Neural cell (in vitro differentiated cells): ENCODE measurements at regions not wholly inside any gene's neighbourhood (a gene's known extent, or its start where the extent isn't known, plus 50 kb on each side); places are given as distances from the start of the nearest gene placed in this dataset.

Experiments
- H2AFZ ChIP-seq: fragments of 200-600, 300-800 bp; sonication (generic), shearing (Covaris generic); 2 replicates; pipeline ENCODE4 v1.6.0; 2014; ENCODE audit warnings: low read depth, mild to moderate bottlenecking, antibody characterized with exemption, low read length, moderate library complexity
- H3F3A ChIP-seq: fragments of 200-600 bp; shearing (Covaris generic); 2 replicates; pipeline ENCODE4 v1.6.1; 2016; ENCODE audit warnings: mild to moderate bottlenecking, moderate library complexity, mixed read lengths, antibody characterized with exemption, low read length; ENCODE audit not compliant: insufficient read depth, poor library complexity, severe bottlenecking
- H3K27ac ChIP-seq: fragments of 200-600, 300-800 bp; sonication (generic), shearing (Covaris generic); 2 replicates; pipeline ENCODE4 v1.5.1; 2014; ENCODE audit warnings: mild to moderate bottlenecking, low read length, moderate library complexity
- H3K27me3 ChIP-seq: fragments of 300-800, 200-600 bp; sonication (generic), shearing (Covaris generic); 2 replicates; pipeline ENCODE4 v1.6.0; 2014; ENCODE audit warnings: mild to moderate bottlenecking, low read depth, low read length, moderate library complexity; ENCODE audit not compliant: insufficient read depth
- H3K36me3 ChIP-seq: fragments of 300-800, 200-600 bp; sonication (generic), shearing (Covaris generic); 2 replicates; pipeline ENCODE4 v1.5.1; 2014; ENCODE audit warnings: mild to moderate bottlenecking, antibody characterized with exemption, low read length, moderate library complexity; ENCODE audit not compliant: insufficient read depth
- H3K4me2 ChIP-seq: fragments of 300-800, 200-600 bp; sonication (generic), shearing (Covaris generic); 2 replicates; pipeline ENCODE4 v1.6.0; 2014; ENCODE audit warnings: mild to moderate bottlenecking, low read length
- H3K4me3 ChIP-seq: fragments of 300-800, 200-600 bp; sonication (generic), shearing (Covaris generic); 2 replicates; pipeline ENCODE4 v1.5.1; 2014; ENCODE audit warnings: mild to moderate bottlenecking, low read length, moderate library complexity
- H3K79me2 ChIP-seq: fragments of 200-600 bp; shearing (Covaris generic); replicated peaks from 2 replicates; pipeline ENCODE4 v1.6.0; 2014; ENCODE audit warnings: mild to moderate bottlenecking, low read length, moderate library complexity; ENCODE audit not compliant: insufficient read depth
- H3K9ac ChIP-seq: fragments of 300-800, 200-600 bp; sonication (generic), shearing (Covaris generic); 2 replicates; pipeline ENCODE4 v1.6.1; 2016; ENCODE audit warnings: mild to moderate bottlenecking, low read length, mixed read lengths
- H3K9me2 ChIP-seq: fragments of 200-600 bp; shearing (Covaris generic); 2 replicates; pipeline ENCODE4 v1.6.1; 2016; ENCODE audit warnings: mild to moderate bottlenecking, low read length, mixed read lengths; ENCODE audit not compliant: insufficient read depth
- H3K9me3 ChIP-seq: fragments of 200-600, 300-800 bp; sonication (generic), shearing (Covaris generic); 2 replicates; pipeline ENCODE4 v1.6.1; 2016; ENCODE audit warnings: mild to moderate bottlenecking, mixed run types, low read length, moderate library complexity, mixed read lengths
- H4K20me1 ChIP-seq: fragments of 200-600 bp; shearing (Covaris generic); 2 replicates; pipeline ENCODE4 v1.6.1; 2016; ENCODE audit warnings: mild to moderate bottlenecking, mixed run types; ENCODE audit not compliant: insufficient read depth
- EP300 ChIP-seq: fragments of 450-650 bp; conservative IDR thresholded peaks from 2 replicates; pipeline ENCODE4 v1.6.1; 2014; ENCODE audit warnings: antibody characterized with exemption, mild to moderate bottlenecking, moderate library complexity; ENCODE audit not compliant: poor library complexity, severe bottlenecking
- EZH2 ChIP-seq: fragments of 200-600, 300-800 bp; shearing (Covaris generic), sonication (generic); IDR thresholded peaks from 2 replicates; pipeline ENCODE4 v1.6.1; 2014; ENCODE audit warnings: antibody characterized with exemption, low read length, borderline replicate concordance, mild to moderate bottlenecking; ENCODE audit not compliant: insufficient read depth, poor library complexity, severe bottlenecking
- MXI1 ChIP-seq: fragments of 450-650 bp; conservative IDR thresholded peaks from 2 replicates; pipeline ENCODE4 v1.6.1; 2014; ENCODE audit warnings: antibody characterized with exemption, mild to moderate bottlenecking; ENCODE audit not compliant: poor library complexity, severe bottlenecking
- POLR2AphosphoS5 ChIP-seq: IDR thresholded peaks from 2 replicates; pipeline ENCODE4 v1.6.1; 2012
- RAD21 ChIP-seq: fragments of 450-650 bp; conservative IDR thresholded peaks from 2 replicates; pipeline ENCODE4 v1.6.1; 2014; ENCODE audit warnings: antibody characterized with exemption, mild to moderate bottlenecking, moderate library complexity
- SMC3 ChIP-seq: fragments of 450-650 bp; conservative IDR thresholded peaks from 2 replicates; pipeline ENCODE4 v1.6.1; 2014; ENCODE audit warnings: antibody characterized with exemption, mild to moderate bottlenecking, moderate library complexity; ENCODE audit not compliant: poor library complexity
- TAF1 ChIP-seq: IDR thresholded peaks from 2 replicates; pipeline ENCODE4 v1.6.1; 2012; ENCODE audit warnings: low read depth
- TF ChIP-seq, protein P1 (sequence below): fragments of 450-650 bp; IDR thresholded peaks from 2 replicates; pipeline ENCODE4 v1.5.1; 2014; ENCODE audit warnings: antibody characterized with exemption, mild to moderate bottlenecking, moderate library complexity; ENCODE audit not compliant: poor library complexity, severe bottlenecking
- TF ChIP-seq, protein P2 (sequence below): IDR thresholded peaks from 2 replicates; pipeline ENCODE4 v1.6.1; 2012; ENCODE audit warnings: borderline replicate concordance

DNA sequence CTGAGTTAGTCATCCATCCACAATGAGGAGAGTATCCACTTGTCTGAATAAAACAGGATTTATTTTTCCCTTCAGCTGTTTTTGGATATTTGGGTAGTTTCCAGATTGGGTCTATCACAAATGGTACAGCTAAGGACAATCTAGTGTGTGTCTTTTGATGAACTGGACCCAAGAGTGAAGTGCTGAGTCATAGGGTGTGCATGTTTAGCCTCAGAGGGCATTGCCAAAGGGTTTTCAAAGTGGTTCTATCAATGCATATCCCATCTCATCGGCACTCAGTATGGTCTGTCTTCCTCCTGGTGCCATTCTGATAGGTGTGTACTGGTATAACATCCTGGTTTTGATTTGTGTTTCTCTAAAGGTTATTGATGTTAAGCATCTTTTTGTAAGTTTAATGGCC is 62.3 kb downstream of the GSX1 start:
- no peaks in the 10 kb centered on the region for H3K79me2 ChIP-seq
- H3K27ac ChIP-seq: no peak overlapping the region
- no peaks in the 10 kb centered on the region for H4K20me1 ChIP-seq
- no peak overlapping the region for H2AFZ ChIP-seq
- H3F3A ChIP-seq: no peaks in the 10 kb centered on the region
- no peaks in the 10 kb centered on the region for H3K9me2 ChIP-seq
- TF ChIP-seq POLR2AphosphoS5: no peak
- TF ChIP-seq TAF1: no peak
- no peak for TF ChIP-seq RAD21
- no peak for TF ChIP-seq EP300
- TF ChIP-seq, protein P1, sequence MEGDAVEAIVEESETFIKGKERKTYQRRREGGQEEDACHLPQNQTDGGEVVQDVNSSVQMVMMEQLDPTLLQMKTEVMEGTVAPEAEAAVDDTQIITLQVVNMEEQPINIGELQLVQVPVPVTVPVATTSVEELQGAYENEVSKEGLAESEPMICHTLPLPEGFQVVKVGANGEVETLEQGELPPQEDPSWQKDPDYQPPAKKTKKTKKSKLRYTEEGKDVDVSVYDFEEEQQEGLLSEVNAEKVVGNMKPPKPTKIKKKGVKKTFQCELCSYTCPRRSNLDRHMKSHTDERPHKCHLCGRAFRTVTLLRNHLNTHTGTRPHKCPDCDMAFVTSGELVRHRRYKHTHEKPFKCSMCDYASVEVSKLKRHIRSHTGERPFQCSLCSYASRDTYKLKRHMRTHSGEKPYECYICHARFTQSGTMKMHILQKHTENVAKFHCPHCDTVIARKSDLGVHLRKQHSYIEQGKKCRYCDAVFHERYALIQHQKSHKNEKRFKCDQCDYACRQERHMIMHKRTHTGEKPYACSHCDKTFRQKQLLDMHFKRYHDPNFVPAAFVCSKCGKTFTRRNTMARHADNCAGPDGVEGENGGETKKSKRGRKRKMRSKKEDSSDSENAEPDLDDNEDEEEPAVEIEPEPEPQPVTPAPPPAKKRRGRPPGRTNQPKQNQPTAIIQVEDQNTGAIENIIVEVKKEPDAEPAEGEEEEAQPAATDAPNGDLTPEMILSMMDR: no peak
- TF ChIP-seq, protein P2, sequence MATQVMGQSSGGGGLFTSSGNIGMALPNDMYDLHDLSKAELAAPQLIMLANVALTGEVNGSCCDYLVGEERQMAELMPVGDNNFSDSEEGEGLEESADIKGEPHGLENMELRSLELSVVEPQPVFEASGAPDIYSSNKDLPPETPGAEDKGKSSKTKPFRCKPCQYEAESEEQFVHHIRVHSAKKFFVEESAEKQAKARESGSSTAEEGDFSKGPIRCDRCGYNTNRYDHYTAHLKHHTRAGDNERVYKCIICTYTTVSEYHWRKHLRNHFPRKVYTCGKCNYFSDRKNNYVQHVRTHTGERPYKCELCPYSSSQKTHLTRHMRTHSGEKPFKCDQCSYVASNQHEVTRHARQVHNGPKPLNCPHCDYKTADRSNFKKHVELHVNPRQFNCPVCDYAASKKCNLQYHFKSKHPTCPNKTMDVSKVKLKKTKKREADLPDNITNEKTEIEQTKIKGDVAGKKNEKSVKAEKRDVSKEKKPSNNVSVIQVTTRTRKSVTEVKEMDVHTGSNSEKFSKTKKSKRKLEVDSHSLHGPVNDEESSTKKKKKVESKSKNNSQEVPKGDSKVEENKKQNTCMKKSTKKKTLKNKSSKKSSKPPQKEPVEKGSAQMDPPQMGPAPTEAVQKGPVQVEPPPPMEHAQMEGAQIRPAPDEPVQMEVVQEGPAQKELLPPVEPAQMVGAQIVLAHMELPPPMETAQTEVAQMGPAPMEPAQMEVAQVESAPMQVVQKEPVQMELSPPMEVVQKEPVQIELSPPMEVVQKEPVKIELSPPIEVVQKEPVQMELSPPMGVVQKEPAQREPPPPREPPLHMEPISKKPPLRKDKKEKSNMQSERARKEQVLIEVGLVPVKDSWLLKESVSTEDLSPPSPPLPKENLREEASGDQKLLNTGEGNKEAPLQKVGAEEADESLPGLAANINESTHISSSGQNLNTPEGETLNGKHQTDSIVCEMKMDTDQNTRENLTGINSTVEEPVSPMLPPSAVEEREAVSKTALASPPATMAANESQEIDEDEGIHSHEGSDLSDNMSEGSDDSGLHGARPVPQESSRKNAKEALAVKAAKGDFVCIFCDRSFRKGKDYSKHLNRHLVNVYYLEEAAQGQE: no peak
- no peak for TF ChIP-seq MXI1
- no peak for TF ChIP-seq SMC3
- no peak for TF ChIP-seq EZH2
- H3K4me3 ChIP-seq: no peak overlapping the region
- no peak overlapping the region for H3K4me2 ChIP-seq
- H3K9me3 ChIP-seq: no peaks in the 10 kb centered on the region
- no peak overlapping the region for H3K9ac ChIP-seq
- H3K36me3 ChIP-seq: no peaks in the 10 kb centered on the region
- no peaks in the 10 kb centered on the region for H3K27me3 ChIP-seq

DNA sequence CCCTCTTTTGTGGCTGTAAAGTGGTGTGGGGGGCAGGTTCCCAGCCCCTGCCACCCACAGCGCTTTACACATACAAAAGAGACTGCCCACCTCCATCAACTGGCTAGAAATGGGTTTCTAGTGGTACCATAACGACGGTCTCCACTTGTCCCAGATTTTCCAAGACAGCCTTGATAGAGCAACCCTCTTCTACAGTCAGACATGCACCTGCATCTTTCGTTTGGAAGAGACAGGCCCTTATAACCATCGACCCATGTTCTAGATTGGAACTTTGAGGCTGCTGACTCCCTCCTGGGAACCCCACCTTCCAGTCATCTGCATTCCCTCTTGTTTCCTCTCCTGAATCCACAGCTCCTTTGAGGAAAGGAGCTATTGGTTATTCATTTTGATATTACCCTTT is 63.1 kb downstream of the GSX1 start:
- H3K27me3 ChIP-seq: no peaks in the 10 kb centered on the region
- TF ChIP-seq POLR2AphosphoS5: no peak
- TF ChIP-seq, protein P2: no peak
- TF ChIP-seq, protein P1: no peak
- H3K9me3 ChIP-seq: no peaks in the 10 kb centered on the region
- no peak overlapping the region for H3K27ac ChIP-seq
- no peaks in the 10 kb centered on the region for H3K79me2 ChIP-seq
- H3K36me3 ChIP-seq: no peaks in the 10 kb centered on the region
- H3K4me3 ChIP-seq: no peak overlapping the region
- H3F3A ChIP-seq: no peaks in the 10 kb centered on the region
- H3K4me2 ChIP-seq: no peak overlapping the region
- no peak overlapping the region for H3K9ac ChIP-seq
- H4K20me1 ChIP-seq: no peaks in the 10 kb centered on the region
- H2AFZ ChIP-seq: no peak overlapping the region
- no peaks in the 10 kb centered on the region for H3K9me2 ChIP-seq
